ENCODE measurements at regions not wholly inside any gene's neighbourhood (a gene's known extent, or its start where the extent isn't known, plus 50 kb on each side); places are given as distances from the start of the nearest gene placed in this dataset.
"Not testable (repeated sequence)": the region's sequence is repeated elsewhere in the genome, so short reads cannot be mapped to it uniquely, and the experiment has no call there.

- TF ChIP-seq CTCF (conservative IDR thresholded peaks at IDR 0.05; ENCODE audit: low read depth, low read length), result no peak
- no peak overlapping the region for H3K4me3 ChIP-seq (ENCODE audit: low read depth, low read length)
- DNase-seq (ENCODE audit: low read depth), result peak; percentile 37
Observed at GRCh38 chr1:194024659-194025058, 838.2 kb upstream of the B3GALT2 start.

- DNase-seq (ENCODE audit: low read depth), result no peak
- no peak for TF ChIP-seq CTCF (conservative IDR thresholded peaks at IDR 0.05; ENCODE audit: low read depth, low read length)
- H3K4me3 ChIP-seq (ENCODE audit: low read depth, low read length), result no peak overlapping the region
Observed at GRCh38 chr1:194014014-194014413, 827.6 kb upstream of the B3GALT2 start.

GRCh38 chr1:194013561-194013960, 827.1 kb upstream of the B3GALT2 start:
- H3K4me3 ChIP-seq (ENCODE audit: low read depth, low read length), result no peak overlapping the region
- no peak for DNase-seq (ENCODE audit: low read depth)
- TF ChIP-seq CTCF (conservative IDR thresholded peaks at IDR 0.05; ENCODE audit: low read depth, low read length), result no peak

- H3K4me3 ChIP-seq (ENCODE audit: low read depth, low read length), result no peak overlapping the region
- DNase-seq (ENCODE audit: low read depth), result no peak
- no peak for TF ChIP-seq CTCF (conservative IDR thresholded peaks at IDR 0.05; ENCODE audit: low read depth, low read length)
Observed at GRCh38 chr1:194004146-194004545, 817.7 kb upstream of the B3GALT2 start.

- DNase-seq (ENCODE audit: low read depth); H3K4me3 ChIP-seq (ENCODE audit: low read depth, low read length): not testable (repeated sequence)
Observed at GRCh38 chr1:194001726-194002350, 815.4 kb upstream of the B3GALT2 start.

GRCh38 chr1:193988885-193989284, 802.5 kb upstream of the B3GALT2 start:
- no peak for DNase-seq (ENCODE audit: low read depth)
- TF ChIP-seq CTCF (conservative IDR thresholded peaks at IDR 0.05; ENCODE audit: low read depth, low read length), result no peak
- no peak overlapping the region for H3K4me3 ChIP-seq (ENCODE audit: low read depth, low read length)

- H3K4me3 ChIP-seq (ENCODE audit: low read depth, low read length), result no peak overlapping the region
- DNase-seq (ENCODE audit: low read depth), result no peak
- TF ChIP-seq CTCF (conservative IDR thresholded peaks at IDR 0.05; ENCODE audit: low read depth, low read length), result no peak
Observed at GRCh38 chr1:193979219-193979618, 792.8 kb upstream of the B3GALT2 start.

Measured in epithelial cell of proximal tubule (primary cell).